ENCODE measurements at regions not wholly inside any gene's neighbourhood (a gene's known extent, or its start where the extent isn't known, plus 50 kb on each side); places are given as distances from the start of the nearest gene placed in this dataset.
A peak's percentile ranks its signal among the peaks of the same experiment; 100 is the strongest.

- ChIA-PET RAD21 (ENCODE audit: unreplicated experiment) (interaction anchor here (1.7 to 5.2 kb wide), 2 partner anchors 22 to 30 kb away, joined by 12 to 36 read pairs; no protein-coding TSS in a partner anchor), POLR2A (interaction anchor here (1.6 kb wide), 1 partner anchor 326 kb away, joined by 5 read pairs; the partner anchor contains the start of gene BTG1), CTCF (interaction anchor here (4.3 kb wide), 1 partner anchor 14 kb away, joined by 38 read pairs; no protein-coding TSS in a partner anchor), SMC1A (ENCODE audit: uncharacterized antibody, unreplicated experiment) (interaction anchor here (5.0 to 5.1 kb wide), 2 partner anchors 17 to 30 kb away, joined by 44 to 167 read pairs; no protein-coding TSS in a partner anchor)
- DNase-seq (ENCODE audit: low read depth, low spot score) (no peak), FAIRE-seq (no peak), ATAC-seq (no peak)
- TF ChIP-seq ATF2 (IDR thresholded peaks at IDR 0.05; ENCODE audit: low read length) (no peak), MYB (IDR thresholded peaks at IDR 0.05; ENCODE audit: borderline replicate concordance, low read depth, low read length) (no peak)
- no TSS peak for BruUV-seq (replicated peaks)
- no peaks in the 10 kb centered on the region for H4K20me1 ChIP-seq (ENCODE audit: control insufficient read depth, insufficient read depth)
- no peaks in the 10 kb centered on the region; the same call in 1 of the 3 replicates for H3K9me3 ChIP-seq (replicated peaks; ENCODE audit: control insufficient read depth, insufficient read depth, low read length)
- peaks cover 40% of the 10 kb centered on the region for H3K4me1 ChIP-seq (ENCODE audit: control insufficient read depth, insufficient read depth, low read length)
- intact Hi-C loops (cut with micrococcal nuclease; ENCODE audit: unreplicated experiment) (no loop called here), in situ Hi-C loops (cut with MboI) (loop anchor here (25.0 kb wide), 1 partner anchor 90 kb away; no protein-coding TSS in a partner anchor)
- H3K36me3 ChIP-seq (ENCODE audit: control insufficient read depth in 2 of 2, insufficient read depth in 2 of 2, low read length in 1 of 2), result no peaks in the 10 kb centered on the region
- WGBS (ENCODE audit: insufficient coverage, insufficient replicate concordance, low lambda C conversion rate, missing lambda C conversion rate), result 47% methylated on average over 2 of the region's 2 CpGs
- peak overlapping the region; percentile 81 for H3K27ac ChIP-seq (ENCODE audit: control insufficient read depth, insufficient read depth)
- no peak overlapping the region for H3K4me2 ChIP-seq (ENCODE audit: control insufficient read depth, insufficient read depth)
- peaks cover 49% of the 10 kb centered on the region for H3K79me2 ChIP-seq (ENCODE audit: control insufficient read depth, insufficient read depth, low read length)
- no peaks in the 10 kb centered on the region for H3K27me3 ChIP-seq (replicated peaks in 1 of 2; ENCODE audit: control insufficient read depth in 2 of 2, insufficient read depth in 2 of 2, low read length in 1 of 2)
- H2AFZ ChIP-seq (ENCODE audit: control insufficient read depth, low read depth, low read length), result no peak overlapping the region
- peak overlapping the region; percentile 24; the same call in 1 of the 2 replicates for H3K9ac ChIP-seq (ENCODE audit: control insufficient read depth, insufficient read depth, low read length)
- H3K4me3 ChIP-seq, result no peak overlapping the region
Observed at GRCh38 chr12:92472201-92472600, 230.6 kb upstream of the PLEKHG7 start.

- SMC1A ChIA-PET (ENCODE audit: uncharacterized antibody, unreplicated experiment), result no interaction called here
- Histone ChIP-seq H3K27ac (ENCODE audit: control insufficient read depth, insufficient read depth) (peak overlapping the region; percentile 99), H3K4me2 (ENCODE audit: control insufficient read depth, insufficient read depth) (peak overlapping the region; percentile 98), H3K27me3 (replicated peaks in 1 of 2; ENCODE audit: control insufficient read depth in 2 of 2, insufficient read depth in 2 of 2, low read length in 1 of 2) (no peaks in the 10 kb centered on the region), H3K4me3 (no peak overlapping the region), H4K20me1 (ENCODE audit: control insufficient read depth, insufficient read depth) (no peaks in the 10 kb centered on the region), H3K4me1 (ENCODE audit: control insufficient read depth, insufficient read depth, low read length) (peaks cover 40% of the 10 kb centered on the region), H3K9me3 (replicated peaks; ENCODE audit: control insufficient read depth, insufficient read depth, low read length) (no peaks in the 10 kb centered on the region; the same call in 1 of the 3 replicates), H3K9ac (ENCODE audit: control insufficient read depth, insufficient read depth, low read length) (peak overlapping the region; percentile 24), H3K36me3 (ENCODE audit: control insufficient read depth in 2 of 2, insufficient read depth in 2 of 2, low read length in 1 of 2) (no peaks in the 10 kb centered on the region), H3K79me2 (ENCODE audit: control insufficient read depth, insufficient read depth, low read length) (peaks cover 56% of the 10 kb centered on the region), H2AFZ (ENCODE audit: control insufficient read depth, low read depth, low read length) (no peak overlapping the region)
- DNase-seq (ENCODE audit: low read depth, low spot score) (no peak), ATAC-seq (peak; percentile 42), FAIRE-seq (peak; percentile 88)
- intact Hi-C loops (cut with micrococcal nuclease; ENCODE audit: unreplicated experiment) (loop anchor here (1.0 to 2.0 kb wide), 3 partner anchors 81 to 99 kb away; no protein-coding TSS in a partner anchor), in situ Hi-C loops (cut with MboI) (loop anchor here (25.0 kb wide), 1 partner anchor 91 kb away; no protein-coding TSS in a partner anchor)
- RAD21 ChIA-PET (ENCODE audit: unreplicated experiment), result no interaction called here
- BruUV-seq (replicated peaks), result no TSS peak
- POLR2A ChIA-PET, result no interaction called here
- CTCF ChIA-PET, result no interaction called here
- WGBS (ENCODE audit: insufficient coverage, insufficient replicate concordance, low lambda C conversion rate, missing lambda C conversion rate), result 5% methylated on average over 1 of the region's 1 CpG
- TF ChIP-seq CUX1 (IDR thresholded peaks at IDR 0.05; ENCODE audit: insufficient replicate concordance, low read depth, low read length) (peak; percentile 73), SMAD5 (IDR thresholded peaks at IDR 0.05; ENCODE audit: low read depth) (no peak), ASH2L (IDR thresholded peaks at IDR 0.05; ENCODE audit: borderline replicate concordance, low read depth) (no peak), ZNF274 (IDR thresholded peaks at IDR 0.05; ENCODE audit: insufficient read depth, insufficient read length) (no peak), PBX3 (IDR thresholded peaks at IDR 0.05; ENCODE audit: insufficient replicate concordance, low read depth, low read length) (no peak)
Observed at GRCh38 chr12:92471551-92471950, 231.2 kb upstream of the PLEKHG7 start.

Data from GM12878 (cell line).